T follicular helper cell (primary cell): ENCODE measurements at regions not wholly inside any gene's neighbourhood (a gene's known extent, or its start where the extent isn't known, plus 50 kb on each side); places are given as distances from the start of the nearest gene placed in this dataset.
"Not testable (repeated sequence)": the region's sequence is repeated elsewhere in the genome, so short reads cannot be mapped to it uniquely, and the experiment has no call there.

Experiments
- DNase-seq: peaks from one replicate; pipeline ENCODE4 v3.0.0-alpha.2; 2020; ENCODE audit warnings: low read depth

DNA sequence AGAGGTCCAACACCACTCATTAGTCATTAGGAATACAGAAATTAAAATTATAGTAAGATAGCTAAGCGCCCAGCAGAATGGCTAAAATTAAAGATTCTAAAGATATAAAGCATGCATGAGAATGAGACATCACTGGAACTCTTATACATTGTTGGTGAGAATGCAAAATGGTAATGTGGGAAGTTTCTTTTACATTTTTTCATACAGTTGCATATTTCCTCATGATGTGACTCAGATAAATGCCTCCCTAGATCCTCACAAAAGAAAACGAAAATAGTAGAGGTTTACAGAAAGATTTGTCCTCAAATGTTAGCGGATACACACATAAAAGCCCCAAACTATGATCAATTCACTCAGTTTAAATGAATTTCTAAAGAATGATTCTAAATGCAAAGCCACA lies 633.7 kb upstream of the GJE1 start:
- no peak for DNase-seq

DNA sequence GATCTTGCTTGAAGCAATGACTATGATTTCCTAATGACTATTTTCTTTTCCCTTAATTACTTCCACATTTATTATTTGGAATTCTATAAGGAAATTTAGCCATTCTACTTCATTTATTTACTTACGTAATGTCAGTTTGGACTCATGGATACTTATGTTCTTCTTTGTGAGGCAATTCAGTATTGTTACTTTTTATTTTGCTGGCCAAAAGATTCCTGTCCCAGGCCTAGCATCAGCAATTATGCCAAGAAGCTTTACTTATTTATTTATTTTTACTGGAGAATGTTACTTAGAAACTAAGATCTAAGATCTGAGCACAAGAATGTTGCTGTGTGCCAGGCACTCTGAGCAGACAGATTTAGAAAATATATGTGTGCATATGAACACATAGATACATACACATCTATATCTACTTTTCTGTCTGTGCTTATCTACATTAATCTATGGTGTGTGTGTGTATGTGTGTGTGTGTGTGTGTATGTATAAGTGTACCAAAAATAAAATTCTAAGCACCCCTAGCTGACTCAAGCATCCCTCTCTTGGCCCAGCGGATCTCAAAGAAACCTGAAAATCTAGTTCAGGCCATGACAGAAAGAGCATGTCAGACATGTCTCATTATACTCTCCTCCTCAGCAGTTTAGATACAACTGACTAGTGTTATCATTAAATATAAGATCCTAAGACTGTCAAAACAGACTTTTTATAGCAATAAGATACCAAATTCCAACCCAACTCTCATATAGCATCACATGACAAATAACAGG lies 640.0 kb upstream of the GJE1 start:
- DNase-seq: no peak

DNA sequence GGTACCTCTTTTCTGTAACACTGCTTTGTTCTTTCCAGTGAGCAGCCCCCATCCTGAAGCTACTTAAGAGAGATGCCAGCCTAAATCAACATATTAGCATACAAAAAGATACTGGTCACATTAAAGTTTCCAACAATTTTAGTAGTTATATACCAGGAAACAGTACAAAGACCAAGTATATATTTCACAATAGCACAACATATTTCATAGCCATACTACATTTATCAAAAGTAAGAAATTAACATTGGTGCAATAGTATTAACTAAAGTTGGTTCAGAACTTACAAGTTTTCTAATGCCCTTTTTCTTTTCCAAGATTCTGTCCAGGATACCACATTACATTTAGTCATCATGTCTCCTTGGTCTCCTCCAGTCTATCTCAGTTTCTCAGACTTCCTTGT lies 641.0 kb upstream of the GJE1 start:
- no peak for DNase-seq

DNA sequence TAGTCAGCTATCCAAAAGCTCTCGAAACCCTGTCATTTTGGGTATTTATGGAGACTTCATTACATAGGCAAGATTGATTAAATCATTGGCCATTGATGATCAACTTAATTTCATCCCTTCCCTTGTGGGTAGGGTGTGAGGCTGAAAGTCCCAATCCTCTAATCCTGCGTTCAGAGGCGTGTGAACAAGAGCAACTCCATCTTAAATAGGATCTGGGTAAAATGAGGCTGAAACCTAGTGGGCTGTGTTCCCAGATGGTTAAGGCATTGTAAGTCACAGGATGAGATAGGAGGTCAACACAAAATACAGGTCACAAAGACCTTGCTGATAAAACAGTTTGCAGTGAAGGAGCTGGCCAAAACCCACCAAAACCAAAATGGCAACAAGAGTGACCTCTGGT lies 641.7 kb upstream of the GJE1 start:
- no peak for DNase-seq

DNA sequence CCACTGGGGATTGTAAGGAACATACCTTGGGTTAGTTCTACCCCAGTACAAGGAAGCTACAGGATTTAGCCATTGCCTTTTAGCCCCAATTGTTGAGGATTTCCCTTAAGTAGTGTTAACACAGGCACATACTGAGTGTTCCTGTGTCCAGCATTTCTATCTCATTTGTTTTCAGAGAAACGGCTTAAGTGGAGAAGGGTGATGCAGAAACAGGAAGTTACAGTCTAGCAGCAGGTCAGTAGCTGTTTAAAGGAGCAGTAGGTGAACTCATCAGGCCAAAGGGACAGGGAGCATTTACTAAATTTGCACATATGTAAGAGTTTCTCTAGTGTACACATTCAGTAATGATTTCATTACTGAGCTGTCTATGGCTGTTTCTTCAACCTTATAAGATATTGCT lies 644.2 kb upstream of the GJE1 start:
- no peak for DNase-seq

DNA sequence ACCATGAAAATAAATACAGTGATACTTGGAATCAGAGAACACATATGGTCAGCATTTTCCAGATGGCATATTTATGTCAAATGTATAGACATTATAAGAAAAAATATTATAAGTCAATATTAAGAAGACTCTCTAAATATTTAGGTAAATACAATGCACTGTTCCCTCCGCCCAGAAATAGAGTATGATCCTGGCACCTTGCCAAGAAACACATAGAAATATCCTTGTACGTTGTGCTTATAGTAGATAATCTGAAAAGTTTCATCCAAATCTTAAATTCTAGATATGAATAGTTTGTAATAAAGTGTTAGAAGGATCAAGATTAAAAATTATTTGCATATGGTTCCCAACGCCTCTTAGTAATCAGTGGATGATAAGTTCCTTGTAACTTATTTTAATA lies 645.8 kb upstream of the GJE1 start:
- DNase-seq: no peak

DNA sequence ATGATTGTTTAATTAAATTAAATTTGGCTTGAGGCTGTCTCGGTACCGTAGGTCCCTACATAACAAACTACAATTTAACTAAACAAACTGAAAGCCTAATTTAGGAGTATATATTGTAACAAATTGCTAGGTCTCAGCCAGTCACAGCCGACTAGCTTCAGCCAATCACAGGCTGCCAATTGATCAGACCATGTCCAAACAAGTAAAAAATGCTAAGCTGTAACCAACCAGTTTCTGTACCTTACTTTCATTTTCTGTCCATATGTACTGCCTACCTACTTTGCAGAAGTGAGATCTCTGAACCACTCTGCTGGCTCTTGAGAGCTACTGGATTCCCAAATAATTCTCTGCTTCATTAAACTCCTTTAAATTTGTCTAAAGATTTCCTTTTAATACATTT lies 648.0 kb upstream of the GJE1 start:
- DNase-seq: no peak

DNA sequence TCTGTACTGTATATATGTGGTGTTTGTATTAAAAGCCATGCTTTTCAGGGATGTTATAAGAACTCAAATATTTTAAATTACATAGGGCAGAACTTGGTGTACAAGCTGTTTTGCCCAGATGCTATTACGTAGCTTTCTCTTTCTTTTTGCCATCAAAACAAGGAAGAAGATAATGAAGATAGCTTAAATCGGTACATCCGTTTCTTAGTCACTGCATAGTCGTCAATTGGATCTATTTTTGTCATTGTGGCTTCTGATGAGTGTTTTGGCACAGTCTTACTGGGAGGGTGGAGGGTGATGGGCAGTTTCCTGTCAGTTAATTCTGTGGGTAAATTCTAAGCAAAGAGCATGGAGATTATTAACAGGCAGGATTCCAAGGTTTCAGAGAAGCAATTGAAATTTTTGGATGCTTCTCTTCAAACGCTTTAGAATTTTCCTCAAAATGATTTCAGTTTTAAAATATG lies 649.1 kb upstream of the GJE1 start:
- peak; percentile 37 for DNase-seq

DNA sequence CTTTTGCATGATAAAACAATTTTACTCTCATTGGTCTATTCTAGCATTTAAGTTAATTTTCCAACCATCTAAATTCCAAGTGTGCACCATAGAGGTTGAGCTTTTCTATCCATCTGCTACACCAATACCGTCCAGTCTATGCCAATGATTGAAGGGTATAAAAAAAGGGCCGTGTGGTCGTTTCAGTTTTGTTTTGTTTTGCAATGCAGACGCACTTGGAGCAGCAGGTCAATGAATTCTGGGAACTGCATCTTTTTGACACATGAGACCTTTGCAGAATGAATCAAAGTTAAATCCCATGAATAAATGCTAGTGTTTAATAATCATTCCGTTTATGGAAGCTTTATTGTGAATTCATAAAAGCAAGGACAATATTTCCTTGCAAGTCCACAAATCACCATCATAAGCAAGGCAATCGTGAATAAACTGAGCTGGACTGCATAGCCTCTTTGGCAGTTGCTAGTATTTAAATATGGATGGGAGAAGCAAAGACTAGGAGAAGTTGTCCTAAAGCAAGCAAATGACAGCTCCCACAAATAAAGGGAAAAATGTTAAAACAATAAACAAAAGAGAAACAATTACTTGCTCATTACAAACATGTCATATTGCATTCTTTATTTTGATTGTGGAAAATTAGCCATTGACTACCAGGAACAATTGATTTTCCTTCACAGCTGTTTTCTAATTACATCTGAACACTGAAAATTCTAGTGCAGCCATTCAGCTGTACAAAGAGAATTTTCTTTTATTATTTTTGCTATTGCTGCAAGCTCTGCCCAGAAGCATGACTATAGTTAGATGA lies 649.7 kb upstream of the GJE1 start:
- DNase-seq: no peak

DNA sequence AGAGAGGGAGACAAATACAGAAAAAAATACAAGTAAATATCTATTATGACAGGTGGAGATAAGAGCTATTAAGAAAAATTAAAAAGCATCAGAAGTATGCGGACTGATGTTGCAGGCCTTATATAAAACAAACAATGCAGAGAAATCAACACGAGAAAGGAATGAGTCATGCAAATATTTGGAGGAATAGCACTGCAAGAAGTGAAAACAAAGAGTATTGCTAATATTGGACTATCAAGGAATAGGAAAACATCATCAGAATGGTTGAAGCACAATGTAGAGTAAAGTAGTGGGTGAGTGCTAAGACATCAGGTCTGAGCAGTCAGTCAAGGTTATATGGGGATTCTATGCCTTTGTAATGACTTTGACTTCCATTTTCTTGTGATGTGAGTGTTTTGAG lies 657.5 kb upstream of the GJE1 start:
- DNase-seq: no peak

DNA sequence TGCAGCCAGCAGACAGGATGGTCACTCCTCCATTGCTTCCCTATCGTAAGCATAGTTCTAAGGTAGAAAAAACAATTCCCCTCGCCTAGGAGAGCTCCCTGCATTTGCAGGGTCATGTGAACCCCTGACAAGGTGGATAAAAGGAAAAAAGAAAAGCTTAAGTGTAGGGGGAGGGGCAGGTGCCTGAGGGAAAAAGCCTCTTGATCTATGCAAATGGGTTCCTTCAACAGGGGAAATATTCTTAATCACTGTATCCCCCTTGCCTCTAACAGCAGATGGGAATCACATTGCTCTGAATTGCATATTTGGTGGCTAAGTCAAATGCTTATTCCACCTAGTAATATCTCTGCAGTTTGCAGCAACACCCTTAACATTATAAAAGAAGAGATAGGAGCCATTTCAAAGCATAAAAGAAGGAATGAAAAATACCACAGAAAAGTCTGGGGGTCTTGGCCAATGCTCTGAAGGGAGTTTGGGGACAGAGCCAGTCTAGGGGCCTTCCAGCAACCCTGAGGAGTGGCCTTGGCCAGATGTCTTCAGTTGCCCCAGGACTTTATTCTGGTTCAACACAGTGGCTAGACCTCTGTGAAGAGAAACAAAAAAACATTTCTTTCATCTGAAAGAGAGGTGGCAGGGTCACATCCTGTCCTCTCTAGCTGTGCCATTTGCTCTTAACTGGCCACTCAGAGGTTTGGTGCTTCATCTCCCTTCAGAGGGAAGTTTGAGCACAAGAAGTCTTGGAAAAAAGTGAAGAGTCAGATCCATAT lies 660.4 kb upstream of the GJE1 start:
- DNase-seq: no peak

DNA sequence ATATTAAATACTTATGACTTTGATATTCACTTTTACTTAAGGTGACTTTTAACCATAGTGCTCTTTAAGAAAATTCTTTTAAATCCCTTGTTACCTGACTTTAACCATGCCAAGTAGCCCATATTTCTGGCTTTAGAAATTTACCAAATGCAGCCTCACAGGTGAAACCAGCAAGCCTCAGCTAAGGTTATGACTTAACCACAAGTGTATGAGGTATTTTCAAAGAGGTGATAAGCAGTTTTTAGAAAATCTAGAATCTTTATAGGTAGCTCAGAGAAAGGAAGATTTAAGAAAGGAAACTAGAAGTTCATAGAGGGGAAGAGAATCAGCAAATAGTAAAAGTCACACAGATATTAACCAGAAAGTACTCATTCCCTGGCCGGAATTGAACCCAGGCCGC lies 661.9 kb upstream of the GJE1 start:
- DNase-seq: no peak

DNA sequence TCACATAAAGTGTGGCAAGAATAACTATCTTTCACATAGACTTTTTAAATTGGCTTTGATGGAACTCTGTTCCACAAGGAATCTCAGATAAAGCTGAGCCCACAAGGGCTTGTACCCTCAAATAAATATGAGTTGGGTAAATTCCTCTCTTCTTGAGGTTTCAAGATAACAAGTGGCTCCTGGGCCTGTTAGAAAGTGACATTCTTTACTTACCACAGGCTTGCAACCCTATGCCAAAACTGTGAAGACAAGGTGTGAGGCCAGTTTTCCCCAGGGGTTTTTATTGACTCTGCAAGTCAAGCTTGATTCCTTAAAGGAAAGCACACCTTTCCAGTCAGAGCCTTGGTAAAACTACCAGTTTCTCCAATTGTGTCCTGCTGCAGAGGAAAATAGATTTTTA lies 664.8 kb upstream of the GJE1 start:
- DNase-seq: no peak

DNA sequence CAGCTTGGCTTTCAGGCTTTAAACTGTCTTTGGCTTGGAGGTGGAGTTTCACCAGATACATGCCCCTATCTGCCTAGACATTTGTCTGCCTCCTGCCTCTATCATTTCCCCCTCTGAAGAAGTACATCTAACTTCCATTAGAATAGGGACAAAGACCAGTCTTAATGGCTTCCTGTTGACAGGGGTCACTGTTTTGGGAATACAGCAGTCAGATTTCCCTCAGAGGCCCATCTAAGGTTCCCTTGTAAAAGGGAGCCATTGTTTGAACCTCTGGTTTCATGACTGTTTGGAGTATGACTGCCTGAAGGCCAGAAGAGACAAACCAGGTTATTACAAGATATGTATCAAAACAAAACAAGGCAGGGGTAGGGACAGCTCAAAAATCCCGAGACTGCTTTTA lies 665.7 kb upstream of the GJE1 start:
- no peak for DNase-seq

DNA sequence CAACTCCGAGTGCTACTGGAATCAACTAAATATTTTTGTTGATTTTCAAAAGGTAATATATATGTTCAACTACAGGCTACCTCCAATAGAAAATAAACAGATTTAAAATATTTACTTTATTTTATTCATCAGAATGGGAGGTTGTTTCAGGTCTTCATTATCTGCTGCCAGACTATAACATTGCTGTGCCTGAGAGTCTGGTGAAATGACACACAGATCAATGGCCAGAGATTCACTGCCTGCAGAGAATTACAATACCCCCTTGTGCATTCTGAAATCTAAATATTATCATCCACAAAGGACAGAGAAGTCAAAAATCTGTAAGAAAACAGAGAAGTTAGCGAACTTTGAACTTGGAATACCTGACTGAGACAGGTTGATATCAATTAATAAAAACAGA lies 667.8 kb upstream of the GJE1 start:
- DNase-seq: no peak

DNA sequence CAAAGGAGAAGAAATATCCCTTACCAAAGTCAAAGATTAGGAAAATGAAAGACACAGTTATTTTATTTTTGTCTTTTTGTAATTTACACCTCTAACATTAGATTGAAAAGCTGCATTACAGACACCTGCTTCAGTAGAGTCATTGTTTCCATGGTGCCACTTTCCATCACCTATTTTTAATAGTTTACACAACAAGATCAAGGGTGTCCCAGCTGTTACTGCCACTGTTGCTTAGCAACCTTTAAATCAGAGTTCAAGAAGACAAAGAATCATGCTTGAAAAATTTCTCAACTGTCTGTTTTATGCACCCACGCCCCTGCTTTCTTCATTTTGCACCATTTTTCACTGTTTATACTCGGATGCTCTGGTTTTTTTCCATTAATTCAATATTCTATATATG lies 668.2 kb upstream of the GJE1 start:
- DNase-seq: peak; percentile 13

DNA sequence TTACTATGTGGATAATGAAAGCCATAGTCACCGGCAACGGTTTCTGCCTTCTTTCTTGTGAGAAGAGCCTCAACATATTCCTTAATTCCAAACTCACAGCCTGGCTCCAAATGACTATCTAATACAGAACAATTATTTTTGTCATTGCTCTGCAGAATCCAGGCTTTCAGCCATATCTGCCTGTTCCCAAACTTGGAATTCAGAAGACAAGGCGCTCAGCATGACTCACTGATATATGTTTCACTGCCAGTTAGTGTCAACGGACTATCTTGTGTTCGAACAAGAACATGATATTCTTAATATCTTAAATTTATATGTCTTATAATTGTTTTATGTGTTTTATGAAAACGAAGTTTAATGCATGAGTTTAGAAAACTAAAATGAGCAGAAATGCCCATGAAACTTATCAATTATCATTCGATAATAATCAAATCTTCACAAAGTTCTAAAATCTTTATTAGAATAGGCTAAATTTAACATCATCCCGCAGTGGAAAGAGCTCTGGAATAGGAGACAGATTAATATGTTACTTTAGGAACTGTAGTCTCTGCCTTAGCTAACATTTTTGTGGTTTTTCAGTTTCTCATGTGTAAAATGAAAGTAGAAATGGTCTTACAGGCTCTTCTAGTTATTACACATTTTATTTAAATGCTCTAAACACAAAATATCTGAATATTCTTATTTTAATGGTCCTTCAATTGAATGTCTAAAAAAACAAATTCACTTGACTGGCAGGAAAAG lies 669.3 kb upstream of the GJE1 start:
- no peak for DNase-seq

DNA sequence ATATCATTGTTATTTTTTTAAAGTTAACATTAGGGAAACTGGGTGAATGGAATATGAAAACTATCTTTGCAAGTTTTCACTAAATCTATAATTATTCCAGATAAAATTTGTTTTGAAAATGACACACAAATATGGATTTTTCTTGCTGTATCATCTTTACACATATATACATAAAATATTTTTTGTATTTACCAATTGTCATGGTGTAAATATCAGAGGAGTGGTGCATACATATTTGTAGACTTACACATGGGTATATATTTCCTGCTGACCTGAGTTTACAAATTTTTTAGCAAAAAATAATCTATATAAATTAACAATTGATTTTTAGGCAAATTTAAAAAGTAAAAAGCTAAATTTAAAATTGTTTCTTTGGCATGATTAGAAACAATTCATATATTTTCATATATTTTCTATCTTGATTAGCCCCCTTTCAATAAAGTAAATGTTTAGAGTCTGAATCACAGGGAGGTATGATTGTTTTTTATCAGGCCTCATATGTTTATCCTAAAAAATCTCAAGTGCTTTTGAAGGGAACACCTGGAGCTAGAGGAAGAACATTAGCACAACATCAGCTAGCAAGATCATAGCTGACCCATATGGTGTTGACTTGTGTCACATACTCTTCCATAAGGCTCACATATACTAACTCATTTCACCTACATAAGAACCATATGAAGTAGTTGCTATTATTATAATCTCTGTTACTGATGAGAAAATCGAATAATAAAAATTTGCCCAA lies 671.8 kb upstream of the GJE1 start:
- DNase-seq: no peak

DNA sequence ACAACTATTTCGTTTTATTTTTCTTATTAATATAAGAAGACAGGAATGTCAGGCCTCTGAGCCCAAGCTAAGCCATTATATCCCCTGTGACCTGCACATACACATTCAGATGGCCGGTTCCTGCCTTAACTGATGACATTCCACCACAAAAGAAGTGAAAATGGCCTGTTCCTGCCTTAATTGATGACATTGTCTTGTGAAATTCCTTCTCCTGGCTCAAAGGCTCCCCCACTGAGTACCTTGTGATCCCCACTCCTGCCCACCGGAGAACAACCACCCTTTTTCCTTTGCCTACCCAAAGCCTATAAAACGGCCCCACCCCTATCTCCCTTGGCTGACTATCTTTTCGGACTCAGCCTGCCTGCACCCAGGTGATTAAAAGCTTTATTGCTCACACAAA lies 672.5 kb upstream of the GJE1 start:
- not testable (repeated sequence) for DNase-seq

DNA sequence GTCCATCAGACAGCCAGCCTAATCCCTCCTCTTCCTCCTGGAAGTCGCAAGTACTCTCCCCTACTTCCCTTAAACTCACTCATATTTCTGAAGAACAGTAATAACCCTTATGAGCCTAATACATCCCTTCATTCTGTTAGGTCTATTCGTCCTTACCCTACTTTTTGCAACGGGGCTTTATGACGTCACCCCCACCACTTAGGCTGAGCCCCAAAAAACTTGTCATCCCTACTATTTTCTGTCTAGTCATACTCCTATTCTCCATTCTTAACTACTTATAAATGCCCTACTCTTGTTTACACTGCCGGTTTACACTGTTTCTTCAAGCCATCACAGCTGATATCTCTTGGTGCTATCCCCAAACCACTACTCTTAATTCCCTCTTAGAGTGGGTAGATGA lies 674.7 kb upstream of the GJE1 start:
- not testable (repeated sequence) for DNase-seq

DNA sequence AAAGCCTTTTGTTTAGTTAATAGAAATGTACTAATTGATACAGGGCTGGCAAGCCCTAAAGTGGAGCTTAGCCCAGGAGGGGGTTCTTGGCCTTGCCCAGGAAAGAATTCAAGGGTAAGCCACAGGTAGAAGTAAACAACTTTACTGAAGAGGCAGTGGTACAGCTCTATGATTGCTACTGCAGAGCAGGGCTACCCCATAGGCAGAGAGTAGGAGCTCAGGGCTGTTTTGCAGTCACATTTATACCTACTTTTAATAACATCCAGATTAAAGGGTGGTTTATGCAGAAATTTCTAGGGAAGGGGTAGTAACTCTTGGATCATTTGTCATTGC lies 680.4 kb upstream of the GJE1 start:
- no peak for DNase-seq
